IMR-90 (cell line): ENCODE measurements at regions not wholly inside any gene's neighbourhood (a gene's known extent, or its start where the extent isn't known, plus 50 kb on each side); places are given as distances from the start of the nearest gene placed in this dataset.

ENCODE experiments used
- BHLHE40 ChIP-seq: fragments of 150-350 bp; IDR thresholded peaks from 2 replicates; pipeline ENCODE4 v1.6.1; 2016; ENCODE audit warnings: mild to moderate bottlenecking, low read depth, low read length
- CTCF ChIP-seq: conservative IDR thresholded peaks from 2 replicates; pipeline ENCODE4 v1.5.1; 2012; ENCODE audit warnings: mild to moderate bottlenecking, low read depth, low read length, improper control_type of control experiment
- ELK1 ChIP-seq: fragments of 150-350 bp; IDR thresholded peaks from 2 replicates; pipeline ENCODE4 v1.6.1; 2016; ENCODE audit warnings: low read depth, mild to moderate bottlenecking, low read length, moderate library complexity, borderline replicate concordance
- MAFK ChIP-seq: IDR thresholded peaks from 2 replicates; pipeline ENCODE4 v1.6.1; 2012; ENCODE audit warnings: low read depth, low read length, improper control_type of control experiment
- MAZ ChIP-seq: IDR thresholded peaks from 2 replicates; pipeline ENCODE4 v1.6.1; 2012; ENCODE audit warnings: low read depth, mild to moderate bottlenecking, low read length, improper control_type of control experiment, moderate library complexity, borderline replicate concordance
- MXI1 ChIP-seq: IDR thresholded peaks from 2 replicates; pipeline ENCODE4 v1.6.1; 2012; ENCODE audit warnings: low read depth, mild to moderate bottlenecking, low read length, moderate library complexity, borderline replicate concordance
- NFE2L2 ChIP-seq: fragments of 150-350 bp; IDR thresholded peaks from 2 replicates; pipeline ENCODE4 v1.6.1; 2016; ENCODE audit warnings: low read depth, mild to moderate bottlenecking, low read length
- POLR2A ChIP-seq: IDR thresholded peaks from 2 replicates; pipeline ENCODE4 v1.6.1; 2012; ENCODE audit warnings: mild to moderate bottlenecking, low read depth, low read length
- RAD21 ChIP-seq: IDR thresholded peaks from 2 replicates; pipeline ENCODE4 v1.6.1; 2012; ENCODE audit warnings: low read length, improper control_type of control experiment
- RFX5 ChIP-seq: IDR thresholded peaks from 2 replicates; pipeline ENCODE4 v1.8.0; 2012; ENCODE audit warnings: low read depth, mild to moderate bottlenecking, low read length, moderate library complexity
- SMC3 ChIP-seq: fragments of 150-350 bp; IDR thresholded peaks from 2 replicates; pipeline ENCODE4 v1.6.1; 2016; ENCODE audit warnings: low read depth, mild to moderate bottlenecking, antibody characterized with exemption, low read length, moderate library complexity
- USF2 ChIP-seq: fragments of 150-350 bp; IDR thresholded peaks from 2 replicates; pipeline ENCODE4 v1.6.1; 2017; ENCODE audit warnings: mild to moderate bottlenecking, antibody characterized with exemption, low read length, low read depth

DNA sequence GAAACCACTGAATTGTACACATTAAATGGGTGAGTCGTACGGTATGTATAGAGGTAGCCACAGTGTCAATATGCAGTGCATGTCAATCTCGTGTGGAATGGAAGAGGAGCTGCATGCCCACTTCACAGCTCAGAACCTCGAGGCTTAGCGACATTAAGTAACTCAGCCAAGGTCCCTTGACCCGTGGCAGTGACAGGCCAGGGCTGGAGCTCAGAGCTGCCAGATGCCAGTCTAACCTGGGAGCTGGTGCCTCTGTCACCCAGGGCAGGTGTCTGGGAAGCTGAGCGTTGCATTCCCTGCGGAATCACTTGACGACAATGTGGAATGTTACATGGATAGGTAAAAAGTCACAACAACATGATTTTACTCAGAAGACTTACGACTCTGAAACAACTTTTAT, 298.1 kb downstream of the FOXL1 start:
- TF ChIP-seq CTCF (no peak), MXI1 (no peak), POLR2A (no peak), MAZ (no peak), RAD21 (no peak), ELK1 (no peak), USF2 (no peak), BHLHE40 (no peak), SMC3 (no peak), MAFK (no peak), NFE2L2 (no peak), RFX5 (no peak)
